Esophagus (tissue), 2 donors: ENCODE measurements at regions not wholly inside any gene's neighbourhood (a gene's known extent, or its start where the extent isn't known, plus 50 kb on each side); places are given as distances from the start of the nearest gene placed in this dataset.
"Not testable (repeated sequence)": the region's sequence is repeated elsewhere in the genome, so short reads cannot be mapped to it uniquely, and the experiment has no call there.

Experiments
- H3K27ac ChIP-seq, 2 donors: one replicate each; pipeline ENCODE4 v1.5.1; 2013; ENCODE audit warnings: low read depth in 2 of 2, mild to moderate bottlenecking in 2 of 2, inconsistent platforms in 1 of 2, low read length in 1 of 2, moderate library complexity in 1 of 2
- H3K27me3 ChIP-seq, 2 donors: one replicate each; pipeline ENCODE4 v1.6.1; 2013; ENCODE audit warnings: low read length in 2 of 2, control low read depth in 1 of 2, mild to moderate bottlenecking in 1 of 2; ENCODE audit not compliant: insufficient read depth in 2 of 2, control insufficient read depth in 1 of 2
- H3K36me3 ChIP-seq, 2 donors: one replicate each; pipeline ENCODE4 v1.6.1; 2013; ENCODE audit warnings: low read length in 1 of 2; ENCODE audit not compliant: control insufficient read depth in 2 of 2, insufficient read depth in 2 of 2
- H3K4me1 ChIP-seq, 2 donors: one replicate each; pipeline ENCODE4 v1.6.1; 2013; ENCODE audit warnings: low read length in 1 of 2; ENCODE audit not compliant: control insufficient read depth in 2 of 2, insufficient read depth in 2 of 2
- H3K4me3 ChIP-seq, 2 donors: one replicate each; pipeline ENCODE4 v1.5.1; 2013; ENCODE audit warnings: low read length in 2 of 2, mild to moderate bottlenecking in 2 of 2, low read depth in 1 of 2, moderate library complexity in 1 of 2
- H3K9me3 ChIP-seq, 2 donors: one replicate each; pipeline ENCODE4 v1.6.1; 2013; ENCODE audit warnings: mild to moderate bottlenecking in 2 of 2, low read depth in 1 of 2, low read length in 1 of 2, moderate library complexity in 1 of 2; ENCODE audit not compliant: control insufficient read depth in 2 of 2, insufficient read depth in 1 of 2
- WGBS, 2 donors: extraction: QIAGEN DNeasy Blood & Tissue Kit; methylation state at CpG; one replicate each; pipeline ENCODE4 v1.1.7; 2013; 5-methylcytosine and 5-hydroxymethylcytosine counted together
- donor health status: healthy with polysubstance abuse.
- donor health status: Bipolar disorder and iron deficiency.

DNA sequence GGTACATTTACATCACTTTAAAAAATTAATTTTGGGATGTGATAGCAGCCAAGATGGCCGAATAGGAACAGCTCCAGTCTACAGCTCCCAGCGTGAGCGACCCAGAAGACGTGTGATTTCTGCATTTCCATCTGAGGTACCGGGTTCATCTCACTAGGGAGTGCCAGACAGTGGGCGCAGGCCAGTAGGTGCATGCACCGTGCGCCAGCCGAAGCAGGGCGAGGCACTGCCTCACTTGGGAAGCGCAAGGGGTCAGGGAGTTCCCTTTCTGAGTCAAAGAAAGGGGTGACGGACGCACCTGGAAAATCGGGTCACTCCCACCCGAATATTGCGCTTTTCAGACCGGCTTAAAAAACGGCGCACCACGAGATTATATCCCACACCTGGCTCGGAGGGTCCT, 233.2 kb downstream of the PLOD2 start:
- 91 to 92% methylated on average over 10 to 13 of the region's 21 CpGs for WGBS, 2 donors
- not testable (repeated sequence) for H3K4me1 ChIP-seq, H3K9me3 ChIP-seq, H3K27me3 ChIP-seq, H3K27ac ChIP-seq, H3K36me3 ChIP-seq, H3K4me3 ChIP-seq

DNA sequence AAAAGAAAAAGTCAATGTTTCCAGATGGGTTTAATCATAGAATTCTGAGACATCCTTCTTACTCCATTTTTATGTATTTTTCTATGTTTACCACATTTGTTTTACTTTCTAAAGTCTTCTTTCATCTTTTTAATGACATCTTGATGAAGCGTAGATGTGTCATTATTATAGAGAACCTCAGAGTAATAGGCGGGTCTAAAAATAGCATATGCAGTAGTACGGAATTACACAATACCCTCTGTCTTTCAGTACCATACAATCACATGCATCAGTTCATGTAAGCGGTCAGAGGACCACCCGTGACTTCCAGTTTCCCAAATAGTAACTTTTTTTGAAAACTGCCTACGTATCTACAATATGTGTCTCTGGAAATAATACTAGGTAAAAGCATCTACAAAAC, 224.0 kb downstream of the PLOD2 start:
- H3K9me3 ChIP-seq = no peaks in the 10 kb centered on the region
- H3K36me3 ChIP-seq = no peaks in the 10 kb centered on the region
- H3K4me3 ChIP-seq = no peak overlapping the region
- 82 to 89% methylated on average over 6 of the region's 6 CpGs for WGBS, 2 donors
- H3K27me3 ChIP-seq = no peaks in the 10 kb centered on the region
- no peaks in the 10 kb centered on the region for H3K4me1 ChIP-seq
- no peak overlapping the region for H3K27ac ChIP-seq

DNA sequence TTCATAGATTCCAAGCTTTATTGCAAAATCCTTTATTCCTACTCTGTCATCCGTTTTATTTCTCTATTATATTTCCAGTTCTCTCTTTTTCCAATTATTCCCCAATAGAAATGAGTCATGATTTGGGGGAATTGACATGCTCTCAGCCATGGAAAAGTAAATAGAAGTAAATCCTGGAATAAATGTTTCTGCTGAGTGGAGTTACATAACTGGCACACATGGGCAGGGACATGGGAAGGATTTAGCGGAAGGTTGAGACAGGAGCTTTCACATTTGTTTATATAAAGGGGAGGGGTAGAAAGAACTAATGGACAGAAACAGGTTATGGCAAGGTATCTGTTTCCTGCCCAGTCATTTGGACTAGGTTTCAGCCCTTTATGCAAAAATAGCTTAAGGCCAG, 221.6 kb downstream of the PLOD2 start:
- no peaks in the 10 kb centered on the region for H3K27me3 ChIP-seq
- H3K4me1 ChIP-seq = no peaks in the 10 kb centered on the region
- no peak overlapping the region for H3K4me3 ChIP-seq
- no peaks in the 10 kb centered on the region for H3K9me3 ChIP-seq
- H3K27ac ChIP-seq = no peak overlapping the region
- WGBS, 2 donors = 38 to 58% methylated on average over 2 of the region's 2 CpGs
- no peaks in the 10 kb centered on the region for H3K36me3 ChIP-seq

DNA sequence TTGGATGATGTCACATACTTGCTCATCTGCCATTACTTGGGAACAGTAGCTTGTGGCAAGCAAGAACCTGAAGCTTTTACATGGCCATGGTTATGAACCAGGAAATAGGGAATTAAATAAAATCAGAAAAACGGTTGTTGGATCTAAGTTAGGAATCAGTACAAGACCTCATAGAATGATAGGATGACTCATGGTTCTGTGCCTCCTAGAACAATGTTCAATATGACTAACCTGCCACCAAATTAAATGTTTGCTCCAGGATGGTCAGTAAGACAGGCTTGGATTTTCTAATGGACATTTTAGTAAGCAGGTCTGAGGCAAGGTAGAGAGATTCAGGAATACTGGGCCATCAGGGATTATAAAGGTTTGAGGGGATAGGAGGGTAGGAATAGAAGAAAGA, 218.9 kb downstream of the PLOD2 start:
- WGBS, 2 donors = 25 to 50% methylated on average over 1 of the region's 1 CpG
- H3K9me3 ChIP-seq = no peaks in the 10 kb centered on the region
- H3K36me3 ChIP-seq = no peaks in the 10 kb centered on the region
- H3K4me3 ChIP-seq = no peak overlapping the region
- no peaks in the 10 kb centered on the region for H3K27me3 ChIP-seq
- H3K4me1 ChIP-seq = no peaks in the 10 kb centered on the region
- H3K27ac ChIP-seq = no peak overlapping the region

DNA sequence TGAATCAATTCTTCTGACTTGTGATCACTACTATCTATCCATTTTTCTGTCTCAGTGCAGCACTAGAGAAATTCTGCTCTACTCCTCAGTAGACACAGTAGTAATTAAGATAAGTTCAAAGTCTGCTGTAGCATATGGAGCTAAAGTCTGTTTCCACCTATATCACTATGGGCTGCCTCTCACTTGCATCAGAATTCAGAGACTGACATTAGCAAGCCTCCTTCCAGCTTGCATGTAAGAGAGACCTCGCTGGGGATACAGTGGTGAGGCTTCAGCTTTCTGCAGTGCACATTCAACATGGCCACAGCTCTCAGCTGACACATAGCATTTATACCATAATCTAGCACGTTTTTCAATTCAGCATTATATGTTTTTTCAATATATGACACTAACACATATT, 217.0 kb downstream of the PLOD2 start:
- H3K4me3 ChIP-seq = no peak overlapping the region
- H3K9me3 ChIP-seq = no peaks in the 10 kb centered on the region
- no peaks in the 10 kb centered on the region for H3K27me3 ChIP-seq
- H3K36me3 ChIP-seq = no peaks in the 10 kb centered on the region
- H3K27ac ChIP-seq = no peak overlapping the region
- WGBS, 2 donors = 67 to 70% methylated on average over 2 of the region's 2 CpGs
- H3K4me1 ChIP-seq = no peaks in the 10 kb centered on the region

DNA sequence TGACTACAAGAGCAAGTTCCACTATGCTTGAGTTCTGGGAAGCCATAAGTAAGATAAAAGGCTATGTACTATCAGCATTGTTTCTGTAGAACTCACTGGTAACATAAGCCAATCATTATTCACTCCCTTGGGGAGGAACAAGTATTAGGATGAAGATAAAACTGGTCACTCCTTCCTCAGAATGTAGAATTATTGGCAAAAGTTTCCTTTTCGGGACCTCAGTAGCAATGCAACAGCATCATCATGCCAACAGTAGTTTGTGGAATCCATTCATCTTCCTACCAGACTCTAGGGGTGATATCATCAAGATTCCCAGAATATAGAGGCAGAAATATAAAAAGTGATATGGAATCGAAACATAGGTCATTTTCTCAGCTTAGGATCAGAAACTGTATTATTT, 209.5 kb downstream of the PLOD2 start:
- WGBS, 2 donors = 83 to 86% methylated on average over 2 of the region's 2 CpGs
- no peak overlapping the region for H3K27ac ChIP-seq
- H3K27me3 ChIP-seq = no peaks in the 10 kb centered on the region
- no peaks in the 10 kb centered on the region for H3K9me3 ChIP-seq
- H3K4me1 ChIP-seq = no peaks in the 10 kb centered on the region
- no peaks in the 10 kb centered on the region for H3K36me3 ChIP-seq
- no peak overlapping the region for H3K4me3 ChIP-seq

DNA sequence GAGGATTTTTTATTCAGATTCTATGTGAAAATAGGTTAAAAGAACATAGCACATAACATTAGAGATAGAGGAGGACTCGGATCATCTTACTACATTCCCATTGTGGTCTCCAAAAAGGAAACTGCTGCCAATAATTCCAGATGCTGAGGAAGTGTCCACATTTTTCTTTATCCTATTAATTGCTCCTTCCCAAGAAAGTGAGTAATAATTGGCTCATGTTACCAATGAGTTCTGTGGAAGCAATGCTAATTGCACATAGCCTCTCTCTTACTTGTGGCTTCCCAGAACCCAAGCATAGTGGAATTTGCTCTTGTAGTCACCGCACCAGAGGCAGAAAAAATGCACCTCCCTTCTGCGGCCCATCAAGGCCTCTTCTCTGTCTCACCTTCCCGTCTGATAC, 208.4 kb downstream of the PLOD2 start:
- no peak overlapping the region for H3K4me3 ChIP-seq
- H3K27me3 ChIP-seq = no peaks in the 10 kb centered on the region
- no peaks in the 10 kb centered on the region for H3K4me1 ChIP-seq
- H3K36me3 ChIP-seq = no peaks in the 10 kb centered on the region
- H3K9me3 ChIP-seq = no peaks in the 10 kb centered on the region
- WGBS, 2 donors = 77 to 84% methylated on average over 4 of the region's 4 CpGs
- no peak overlapping the region for H3K27ac ChIP-seq

DNA sequence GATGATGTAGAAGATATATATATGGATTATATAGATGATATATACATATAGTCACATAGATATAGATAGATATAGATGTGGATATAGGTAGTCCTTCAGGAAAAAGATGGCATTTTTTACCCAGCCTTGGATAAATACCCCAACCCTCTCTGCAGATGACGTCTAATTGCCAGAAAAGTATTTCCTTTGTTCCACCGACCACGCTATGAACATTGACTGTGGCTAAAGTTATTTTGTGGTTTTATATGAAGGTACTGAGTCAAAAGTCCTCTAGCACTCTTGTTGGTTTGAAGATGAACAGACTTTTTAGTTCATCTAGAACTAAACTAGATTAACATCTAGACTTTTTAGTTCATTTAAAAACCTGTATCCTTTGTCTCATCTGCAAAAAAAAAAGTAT, 207.7 kb downstream of the PLOD2 start:
- 89 to 92% methylated on average over 3 of the region's 3 CpGs for WGBS, 2 donors
- H3K27ac ChIP-seq = no peak overlapping the region
- no peaks in the 10 kb centered on the region for H3K9me3 ChIP-seq
- H3K27me3 ChIP-seq = no peaks in the 10 kb centered on the region
- no peaks in the 10 kb centered on the region for H3K36me3 ChIP-seq
- H3K4me1 ChIP-seq = no peaks in the 10 kb centered on the region
- no peak overlapping the region for H3K4me3 ChIP-seq

DNA sequence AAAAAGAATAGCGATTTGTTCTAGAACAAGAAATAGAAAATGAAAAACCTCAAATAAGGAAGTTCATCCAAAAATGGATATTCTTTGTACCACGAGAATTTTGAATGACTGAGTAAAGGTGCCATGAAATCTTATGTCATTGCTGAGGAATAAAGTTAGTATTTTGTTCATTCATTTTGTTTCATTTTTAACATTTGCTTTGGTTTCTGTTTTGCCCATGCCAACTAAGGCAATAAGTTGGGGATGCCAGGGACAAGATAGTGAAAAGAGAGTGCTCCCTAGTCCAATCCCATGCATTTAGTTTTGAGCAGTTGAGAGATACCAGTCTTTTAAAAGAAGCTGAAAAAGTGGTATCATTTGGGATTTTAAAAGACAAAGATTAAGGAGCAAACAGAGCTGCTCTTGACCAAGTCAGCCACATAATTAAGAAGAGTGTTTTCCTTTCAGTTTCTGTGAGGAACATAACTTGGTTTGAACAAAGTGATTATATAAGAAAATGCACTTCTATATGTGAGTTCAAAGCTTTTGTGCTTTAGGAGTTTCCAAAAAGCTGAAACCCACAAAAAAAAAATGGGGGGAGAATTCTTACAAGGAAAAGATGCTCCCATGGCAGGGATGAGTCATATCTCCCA, 201.4 kb downstream of the PLOD2 start:
- 80 to 88% methylated on average over 2 of the region's 2 CpGs for WGBS, 2 donors
- H3K27ac ChIP-seq = no peak overlapping the region
- H3K9me3 ChIP-seq = no peaks in the 10 kb centered on the region
- H3K27me3 ChIP-seq = no peaks in the 10 kb centered on the region
- H3K4me1 ChIP-seq = no peaks in the 10 kb centered on the region
- no peaks in the 10 kb centered on the region for H3K36me3 ChIP-seq
- no peak overlapping the region for H3K4me3 ChIP-seq

DNA sequence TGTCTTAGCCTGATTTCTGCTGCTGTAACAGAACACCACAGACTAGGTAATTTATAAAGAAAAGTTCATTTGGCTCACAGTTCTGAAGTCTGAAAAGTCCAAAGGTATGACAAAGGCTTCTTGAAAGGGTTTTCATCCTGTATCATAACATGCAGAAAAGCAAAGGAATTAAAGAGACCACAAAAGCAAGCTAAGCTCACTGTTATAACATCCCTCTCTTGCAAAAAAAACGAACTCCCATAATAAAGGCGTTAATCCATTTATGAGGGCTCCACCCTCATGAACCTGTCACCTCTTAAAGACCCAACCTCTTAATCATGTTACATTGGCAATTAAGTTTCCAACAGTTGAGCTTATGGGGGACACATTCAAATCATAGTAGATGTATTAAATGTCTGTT, 197.9 kb downstream of the PLOD2 start:
- Histone ChIP-seq H3K27ac (no peak overlapping the region), H3K4me1 (no peaks in the 10 kb centered on the region), H3K9me3 (no peaks in the 10 kb centered on the region), H3K27me3 (no peaks in the 10 kb centered on the region), H3K4me3 (no peak overlapping the region), H3K36me3 (no peaks in the 10 kb centered on the region)
- 73 to 74% methylated on average over 2 of the region's 2 CpGs for WGBS, 2 donors
